ENCODE measurements at regions not wholly inside any gene's neighbourhood (a gene's known extent, or its start where the extent isn't known, plus 50 kb on each side); places are given as distances from the start of the nearest gene placed in this dataset.

DNA sequence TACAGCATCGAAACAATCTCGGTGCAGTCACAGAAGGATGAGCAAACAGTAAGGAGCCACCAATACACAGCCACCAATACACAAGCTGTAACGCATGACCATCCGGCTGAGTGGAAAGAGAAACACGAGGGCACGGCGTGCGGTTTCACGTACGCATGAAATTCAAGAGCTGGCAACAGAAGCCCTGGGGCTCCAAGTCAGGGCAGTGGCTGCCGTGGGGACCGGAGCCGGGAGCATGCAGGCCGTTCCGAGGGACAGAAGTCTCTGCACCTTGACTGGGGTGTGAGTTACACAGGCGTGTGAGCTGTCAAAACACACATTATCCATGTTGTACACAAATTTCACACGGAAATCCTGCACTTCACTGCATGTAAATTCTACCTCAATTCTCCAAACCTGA, 50.6 kb upstream of the METRNL start:
- no peak overlapping the region for H3K4me3 Mint-ChIP-seq
- ATAC-seq (no peak), DNase-seq (no peak)
- no peak overlapping the region for H3K4me3 ChIP-seq (ENCODE audit: low read length)
- no peaks in the 10 kb centered on the region for H3K36me3 ChIP-seq (ENCODE audit: control insufficient read depth, insufficient read depth, low read length)
- no peaks in the 10 kb centered on the region for H3K36me3 Mint-ChIP-seq
- H3K27me3 Mint-ChIP-seq (ENCODE audit: low read depth in 2 of 2) = no peaks in the 10 kb centered on the region
- H3K27ac Mint-ChIP-seq = no peak overlapping the region
- H3K4me1 ChIP-seq (ENCODE audit: control insufficient read depth, insufficient read depth, low read length) = peaks cover 31% of the 10 kb centered on the region
- TF ChIP-seq, protein P1, sequence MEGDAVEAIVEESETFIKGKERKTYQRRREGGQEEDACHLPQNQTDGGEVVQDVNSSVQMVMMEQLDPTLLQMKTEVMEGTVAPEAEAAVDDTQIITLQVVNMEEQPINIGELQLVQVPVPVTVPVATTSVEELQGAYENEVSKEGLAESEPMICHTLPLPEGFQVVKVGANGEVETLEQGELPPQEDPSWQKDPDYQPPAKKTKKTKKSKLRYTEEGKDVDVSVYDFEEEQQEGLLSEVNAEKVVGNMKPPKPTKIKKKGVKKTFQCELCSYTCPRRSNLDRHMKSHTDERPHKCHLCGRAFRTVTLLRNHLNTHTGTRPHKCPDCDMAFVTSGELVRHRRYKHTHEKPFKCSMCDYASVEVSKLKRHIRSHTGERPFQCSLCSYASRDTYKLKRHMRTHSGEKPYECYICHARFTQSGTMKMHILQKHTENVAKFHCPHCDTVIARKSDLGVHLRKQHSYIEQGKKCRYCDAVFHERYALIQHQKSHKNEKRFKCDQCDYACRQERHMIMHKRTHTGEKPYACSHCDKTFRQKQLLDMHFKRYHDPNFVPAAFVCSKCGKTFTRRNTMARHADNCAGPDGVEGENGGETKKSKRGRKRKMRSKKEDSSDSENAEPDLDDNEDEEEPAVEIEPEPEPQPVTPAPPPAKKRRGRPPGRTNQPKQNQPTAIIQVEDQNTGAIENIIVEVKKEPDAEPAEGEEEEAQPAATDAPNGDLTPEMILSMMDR (IDR thresholded peaks at IDR 0.05) = no peak
- no peaks in the 10 kb centered on the region for H3K9me3 ChIP-seq (ENCODE audit: control insufficient read depth, insufficient read depth, low read length)
- H3K9me3 Mint-ChIP-seq = no peaks in the 10 kb centered on the region
- intact Hi-C loops (cut with micrococcal nuclease) = no loop called here
- no peaks in the 10 kb centered on the region for H3K27me3 ChIP-seq (ENCODE audit: control insufficient read depth, insufficient read depth, low read length)
- peaks cover 16 to 33% of the 10 kb centered on the region in 2 donors for H3K4me1 Mint-ChIP-seq
- no peak overlapping the region for H3K27ac ChIP-seq (ENCODE audit: low read length)
- 91% methylated on average over 17 of the region's 17 CpGs for WGBS (ENCODE audit: insufficient coverage)

DNA sequence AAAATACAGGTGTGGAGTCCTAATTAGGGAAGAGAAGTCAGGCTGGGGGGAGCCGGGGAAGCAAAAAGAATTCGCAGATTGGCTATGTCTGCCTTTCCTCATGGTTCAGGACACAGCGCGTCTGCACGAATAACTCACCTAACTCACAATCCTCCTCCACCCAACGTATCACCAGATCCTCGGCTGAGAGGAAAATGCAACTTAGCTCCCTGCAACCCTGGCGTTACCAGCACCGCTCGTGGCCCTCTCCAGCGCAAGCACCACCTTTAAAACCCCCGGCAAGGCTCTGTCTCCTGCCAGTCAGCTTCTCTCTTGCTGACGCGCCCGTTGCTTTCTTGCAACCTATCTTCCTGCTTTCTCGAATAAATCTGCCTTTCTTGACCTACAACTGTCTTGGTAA, 49.8 kb upstream of the METRNL start:
- ATAC-seq (no peak), DNase-seq (no peak)
- TF ChIP-seq, protein P1 (IDR thresholded peaks at IDR 0.05) = no peak
- H3K9me3 Mint-ChIP-seq = no peaks in the 10 kb centered on the region
- no peaks in the 10 kb centered on the region for H3K27me3 Mint-ChIP-seq (ENCODE audit: low read depth in 2 of 2)
- Histone ChIP-seq H3K4me3 (ENCODE audit: low read length) (no peak overlapping the region), H3K27ac (ENCODE audit: low read length) (no peak overlapping the region), H3K4me1 (ENCODE audit: control insufficient read depth, insufficient read depth, low read length) (peaks cover 23% of the 10 kb centered on the region), H3K27me3 (ENCODE audit: control insufficient read depth, insufficient read depth, low read length) (no peaks in the 10 kb centered on the region), H3K36me3 (ENCODE audit: control insufficient read depth, insufficient read depth, low read length) (peaks cover 1% of the 10 kb centered on the region), H3K9me3 (ENCODE audit: control insufficient read depth, insufficient read depth, low read length) (no peaks in the 10 kb centered on the region)
- H3K36me3 Mint-ChIP-seq = no peaks in the 10 kb centered on the region
- peaks cover 11 to 27% of the 10 kb centered on the region in 2 donors for H3K4me1 Mint-ChIP-seq
- H3K27ac Mint-ChIP-seq = no peak overlapping the region
- 91% methylated on average over 16 of the region's 16 CpGs for WGBS (ENCODE audit: insufficient coverage)
- intact Hi-C loops (cut with micrococcal nuclease) = no loop called here
- H3K4me3 Mint-ChIP-seq = no peak overlapping the region
